A549 (cell line): ENCODE measurements at regions not wholly inside any gene's neighbourhood (a gene's known extent, or its start where the extent isn't known, plus 50 kb on each side); places are given as distances from the start of the nearest gene placed in this dataset.

Experiments used
- ATAC-seq, 2 experiments: fragments of 200-7000 bp in 1 of 2; fragments of >200 bp in 1 of 2; cut with Nextera tagmentation in 1 of 2; cut with Tn5 transposase in 1 of 2; 3 replicates each; pipeline versions ENCODE4 v1.8.0 to v1.9.1; 2018 to 2020; ENCODE audit warnings: mild to moderate bottlenecking in 1 of 2, moderate library complexity in 1 of 2
- CTCF ChIA-PET: fragments of 300-600 bp; sonication (Branson Sonifier 250); formaldehyde crosslinking; extraction: SDS; loops from one replicate; lab custom pipeline; 2021; ENCODE audit warnings: antibody characterized with exemption, inconsistent platforms; lab: Yijun Ruan, JAX
- POLR2A ChIA-PET: fragments of 350-600 bp; formaldehyde crosslinking; extraction: SDS; loops from one replicate; lab custom pipeline; 2021; ENCODE audit warnings: antibody characterized with exemption, inconsistent platforms; lab: Yijun Ruan, JAX
- DNase-seq, 2 experiments: peaks; one replicate each; pipeline versions ENCODE4 v3.0.0 to v3.0.0-alpha.2; 2011 to 2016; ENCODE audit warnings: low read depth in 1 of 2, low spot score in 1 of 2
- FAIRE-seq: peaks from 2 replicates; lab custom pipeline; 2011; peaks lifted over from hg19 to GRCh38; lab: Jason Lieb, UNC
- H3K27ac ChIP-seq, 2 experiments: fragments of >200 bp; sonication (Bioruptor Twin); formaldehyde crosslinking; 3 replicates each; pipeline ENCODE4 v1.5.1; 2016 to 2017
- H3K4me1 ChIP-seq: fragments of >200 bp; sonication (Bioruptor Twin); formaldehyde crosslinking; 3 replicates; pipeline ENCODE4 v1.6.1; 2016
- H3K4me2 ChIP-seq: fragments of >200 bp; sonication (Bioruptor Twin); formaldehyde crosslinking; 3 replicates; pipeline ENCODE4 v1.6.1; 2016
- H3K4me3 ChIP-seq: fragments of >200 bp; sonication (Bioruptor Twin); formaldehyde crosslinking; 3 replicates; pipeline ENCODE4 v1.5.1; 2016
- H3K9me3 ChIP-seq: fragments of >200 bp; sonication (Bioruptor Twin); formaldehyde crosslinking; 3 replicates; pipeline ENCODE4 v1.6.1; 2016
- BHLHE40 ChIP-seq: IDR thresholded peaks from 2 replicates; pipeline ENCODE4 v1.6.1; 2012; ENCODE audit warnings: low read depth, low read length, inconsistent platforms
- CBX2 ChIP-seq: fragments of 200-600 bp; sonication (generic); IDR thresholded peaks from 2 replicates; pipeline ENCODE4 v1.6.1; 2016; ENCODE audit warnings: low read depth, mild to moderate bottlenecking, borderline replicate concordance
- E2F6 ChIP-seq: IDR thresholded peaks from 2 replicates; pipeline ENCODE4 v1.6.1; 2012; ENCODE audit warnings: low read depth, borderline replicate concordance
- EHMT2 ChIP-seq: fragments of 200-600 bp; sonication (generic); IDR thresholded peaks from 2 replicates; pipeline ENCODE4 v1.6.1; 2016; ENCODE audit warnings: antibody characterized with exemption, low read depth, mild to moderate bottlenecking, moderate library complexity
- ESRRA ChIP-seq: fragments of 150-350 bp; IDR thresholded peaks from 2 replicates; pipeline ENCODE4 v1.6.1; 2014; ENCODE audit warnings: mild to moderate bottlenecking, low read length, borderline replicate concordance
- FOXS1 ChIP-seq: fragments of 250-450 bp; sonication (Bioruptor Pico); IDR thresholded peaks from 2 replicates; pipeline ENCODE4 v1.5.0; 2020; ENCODE audit warnings: mild to moderate bottlenecking, moderate library complexity
- GATA3 ChIP-seq: IDR thresholded peaks from 2 replicates; pipeline ENCODE4 v1.6.1; 2012; ENCODE audit warnings: borderline replicate concordance
- HES2 ChIP-seq: fragments of >200 bp; sonication (Bioruptor Twin); formaldehyde crosslinking; IDR thresholded peaks from 2 replicates; pipeline ENCODE4 v1.6.1; 2016
- HOXA7 ChIP-seq: fragments of 250-450 bp; sonication (Bioruptor Pico); IDR thresholded peaks from 2 replicates; pipeline ENCODE4 v1.5.0; 2020; ENCODE audit warnings: mild to moderate bottlenecking, moderate library complexity
- JUN ChIP-seq, 2 experiments: fragments of >200 bp; sonication (Bioruptor Twin); formaldehyde crosslinking; IDR thresholded peaks; 2 replicates in 1 of 2; 3 replicates in 1 of 2; pipeline ENCODE4 v1.6.1; 2016 to 2017
- JUNB ChIP-seq: fragments of >200 bp; sonication (Bioruptor Twin); formaldehyde crosslinking; IDR thresholded peaks from 2 replicates; pipeline ENCODE4 v1.6.1; 2016
- NFE2L2 ChIP-seq: fragments of 150-350 bp; conservative IDR thresholded peaks from 2 replicates; pipeline ENCODE4 v1.6.1; 2014; ENCODE audit warnings: low read length
- NPAS2 ChIP-seq: fragments of 250-450 bp; sonication (Bioruptor Pico); IDR thresholded peaks from 2 replicates; pipeline ENCODE4 v1.8.0; 2022; ENCODE audit warnings: mild to moderate bottlenecking, moderate library complexity, borderline replicate concordance
- PBX3 ChIP-seq: IDR thresholded peaks from 2 replicates; pipeline ENCODE4 v1.6.1; 2012
- POLR2A ChIP-seq: IDR thresholded peaks from 2 replicates; pipeline ENCODE4 v1.6.1; 2012; ENCODE audit warnings: mild to moderate bottlenecking, low read length
- RAD21 ChIP-seq, 2 experiments: fragments of >200 bp in 1 of 2; sonication (Bioruptor Twin) in 1 of 2; formaldehyde crosslinking in 1 of 2; IDR thresholded peaks in 1 of 2; conservative IDR thresholded peaks in 1 of 2; 2 replicates in 1 of 2; 3 replicates in 1 of 2; pipeline ENCODE4 v1.6.1; 2012 to 2018; ENCODE audit warnings: inconsistent platforms in 1 of 2
- RCOR1 ChIP-seq: fragments of 150-350 bp; IDR thresholded peaks from 2 replicates; pipeline ENCODE4 v1.6.1; 2014; ENCODE audit warnings: antibody characterized with exemption, low read length, low read depth
- RNF2 ChIP-seq: fragments of 200-600 bp; sonication (generic); IDR thresholded peaks from 2 replicates; pipeline ENCODE4 v1.6.1; 2016; ENCODE audit warnings: low read depth, mild to moderate bottlenecking, antibody characterized with exemption, moderate library complexity, borderline replicate concordance
- TP53 ChIP-seq: fragments of 250-450 bp; sonication (Bioruptor Pico); IDR thresholded peaks from 2 replicates; pipeline ENCODE4 v1.5.0; 2021; ENCODE audit warnings: mild to moderate bottlenecking, moderate library complexity
- USF2 ChIP-seq: fragments of 450-650 bp; IDR thresholded peaks from 2 replicates; pipeline ENCODE4 v1.6.1; 2014; ENCODE audit warnings: antibody characterized with exemption
- ZFP36 ChIP-seq: fragments of 450-650 bp; IDR thresholded peaks from 2 replicates; pipeline ENCODE4 v1.6.1; 2014; ENCODE audit warnings: borderline replicate concordance; ENCODE audit not compliant: partially characterized antibody
- WGBS: methylation state at CpG from one replicate; pipeline ENCODE4 v1.1.6; 2017; ENCODE audit errors: missing lambda C conversion rate; 5-methylcytosine and 5-hydroxymethylcytosine counted together
- TF ChIP-seq, protein P1 (sequence below): fragments of 250-450 bp; sonication (Bioruptor Pico); IDR thresholded peaks from 2 replicates; pipeline ENCODE4 v1.5.0; 2021; ENCODE audit warnings: mild to moderate bottlenecking, moderate library complexity, borderline replicate concordance
- TF ChIP-seq, protein P2 (sequence below): IDR thresholded peaks from 2 replicates; pipeline ENCODE4 v1.6.1; 2012

GRCh38 chr2:78549766-78550165 is 475.7 kb upstream of the REG3G start (continued):
- TF ChIP-seq ESRRA: no peak
- no peak for TF ChIP-seq JUNB

DNA sequence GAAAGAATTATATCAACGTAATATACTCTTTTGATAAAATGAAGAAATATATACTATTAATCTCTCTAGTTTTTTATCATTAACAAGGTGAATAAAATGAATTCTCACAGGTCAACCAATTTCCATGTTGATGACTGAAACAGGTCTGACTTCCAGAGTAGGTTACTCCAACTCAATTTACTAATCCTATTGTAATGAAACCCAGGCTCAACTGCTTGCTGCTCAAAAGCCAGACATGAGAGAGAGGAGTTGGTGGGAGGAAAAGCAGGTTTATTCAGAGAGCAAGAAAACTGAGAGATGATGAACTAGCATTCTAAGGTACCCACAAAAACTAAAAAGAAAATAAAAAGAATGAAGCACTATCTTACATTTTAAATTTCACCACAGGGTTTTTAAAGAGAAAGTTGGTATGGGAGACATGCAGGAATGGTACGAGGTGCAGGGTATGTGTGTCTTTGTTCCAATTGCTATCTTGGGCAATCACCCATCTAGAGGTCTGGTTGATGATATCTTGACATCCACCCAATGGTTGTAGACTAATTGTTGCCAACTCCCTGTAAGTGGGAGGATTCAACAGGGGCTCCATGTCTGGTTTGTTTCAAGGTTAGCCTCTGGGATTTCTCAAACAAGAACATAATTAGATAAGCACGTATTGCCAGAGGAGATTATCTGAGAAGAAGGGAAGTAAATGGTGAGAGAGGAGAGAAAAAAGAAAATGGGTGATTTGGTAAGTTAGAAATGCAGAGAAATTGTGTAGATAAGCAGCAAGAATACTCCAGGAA is 471.4 kb upstream of the REG3G start:
- Histone ChIP-seq H3K4me2 (no peak overlapping the region), H3K27ac (no peak overlapping the region), H3K4me1 (no peaks in the 10 kb centered on the region), H3K4me3 (no peak overlapping the region), H3K9me3 (no peaks in the 10 kb centered on the region)
- ChIA-PET POLR2A (no interaction called here), CTCF (no interaction called here)
- 0% methylated on average over 3 of the region's 3 CpGs for WGBS
- FAIRE-seq (no peak), ATAC-seq (no peak), DNase-seq (no peak)
- TF ChIP-seq, protein P1, sequence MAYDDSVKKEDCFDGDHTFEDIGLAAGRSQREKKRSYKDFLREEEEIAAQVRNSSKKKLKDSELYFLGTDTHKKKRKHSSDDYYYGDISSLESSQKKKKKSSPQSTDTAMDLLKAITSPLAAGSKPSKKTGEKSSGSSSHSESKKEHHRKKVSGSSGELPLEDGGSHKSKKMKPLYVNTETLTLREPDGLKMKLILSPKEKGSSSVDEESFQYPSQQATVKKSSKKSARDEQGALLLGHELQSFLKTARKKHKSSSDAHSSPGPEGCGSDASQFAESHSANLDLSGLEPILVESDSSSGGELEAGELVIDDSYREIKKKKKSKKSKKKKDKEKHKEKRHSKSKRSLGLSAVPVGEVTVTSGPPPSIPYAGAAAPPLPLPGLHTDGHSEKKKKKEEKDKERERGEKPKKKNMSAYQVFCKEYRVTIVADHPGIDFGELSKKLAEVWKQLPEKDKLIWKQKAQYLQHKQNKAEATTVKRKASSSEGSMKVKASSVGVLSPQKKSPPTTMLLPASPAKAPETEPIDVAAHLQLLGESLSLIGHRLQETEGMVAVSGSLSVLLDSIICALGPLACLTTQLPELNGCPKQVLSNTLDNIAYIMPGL (CRISPR knock-in tag): no peak
- TF ChIP-seq EHMT2: no peak
- no peak for TF ChIP-seq ESRRA
- TF ChIP-seq HOXA7 (CRISPR knock-in tag): no peak
- no peak for TF ChIP-seq FOXS1 (CRISPR knock-in tag)
- TF ChIP-seq E2F6: no peak
- TF ChIP-seq CBX2: no peak
- TF ChIP-seq, protein P2, sequence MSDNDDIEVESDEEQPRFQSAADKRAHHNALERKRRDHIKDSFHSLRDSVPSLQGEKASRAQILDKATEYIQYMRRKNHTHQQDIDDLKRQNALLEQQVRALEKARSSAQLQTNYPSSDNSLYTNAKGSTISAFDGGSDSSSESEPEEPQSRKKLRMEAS: no peak
- no peak for TF ChIP-seq JUNB
- no peak for TF ChIP-seq JUN (IDR thresholded peaks at IDR 0.05)

DNA sequence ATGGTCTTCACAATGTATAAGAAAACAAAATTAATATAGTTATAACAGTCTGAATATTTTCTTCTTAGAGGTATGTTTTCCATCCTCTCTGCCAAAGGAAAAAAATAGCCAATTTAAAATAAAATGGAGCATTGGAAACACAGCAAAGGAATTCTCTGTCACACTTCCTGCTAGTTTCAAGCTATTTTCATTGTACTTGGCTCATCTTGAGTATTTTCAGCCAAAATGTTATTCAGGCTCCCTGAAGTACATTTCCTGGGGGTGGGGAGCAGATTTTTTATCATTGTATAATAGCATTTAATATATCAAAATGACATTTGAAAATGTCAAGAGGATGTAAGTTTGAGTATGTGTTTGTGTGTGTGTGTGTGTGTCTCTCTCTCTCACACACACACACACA is 463.6 kb upstream of the REG3G start:
- TF ChIP-seq NPAS2: no peak
- TF ChIP-seq USF2: no peak
- TF ChIP-seq HES2: no peak
- TF ChIP-seq ESRRA: no peak
- no peak for TF ChIP-seq ZFP36
- TF ChIP-seq TP53 (CRISPR knock-in tag): no peak
- ATAC-seq (no peak), DNase-seq (no peak), FAIRE-seq (no peak)
- ChIA-PET CTCF (interaction anchor here (0.6 kb wide), 1 partner anchor 111 kb away, joined by 3 read pairs; no protein-coding TSS in a partner anchor), POLR2A (no interaction called here)
- H3K4me2 ChIP-seq: no peak overlapping the region
- no peak overlapping the region for H3K4me3 ChIP-seq
- no peaks in the 10 kb centered on the region for H3K4me1 ChIP-seq
- no peak overlapping the region for H3K27ac ChIP-seq
- peaks cover 6% of the 10 kb centered on the region; the same call in 1 of the 3 replicates for H3K9me3 ChIP-seq

- ChIA-PET CTCF (no interaction called here), POLR2A (no interaction called here)
- TF ChIP-seq GATA3: no peak
- TF ChIP-seq, protein P2: no peak
- TF ChIP-seq USF2: no peak
- no peak for TF ChIP-seq POLR2A
- no peak for TF ChIP-seq NFE2L2
- TF ChIP-seq BHLHE40: no peak
- TF ChIP-seq RAD21 (conservative IDR thresholded peaks at IDR 0.05 in 1 of 2, IDR thresholded peaks at IDR 0.05 in 1 of 2): no peak
- no peak for TF ChIP-seq PBX3
- TF ChIP-seq RNF2: no peak
- TF ChIP-seq RCOR1: no peak
- no peak overlapping the region for H3K4me3 ChIP-seq
- H3K4me1 ChIP-seq: no peaks in the 10 kb centered on the region
- FAIRE-seq (no peak), ATAC-seq (no peak), DNase-seq (no peak)
- H3K9me3 ChIP-seq: peaks cover 9% of the 10 kb centered on the region; the same call in 1 of the 3 replicates
- H3K4me2 ChIP-seq: no peak overlapping the region
- no peak overlapping the region for H3K27ac ChIP-seq
These were observed 460.8 kb upstream of the REG3G start for GRCh38 chr2:78564666-78565065.
